HT-29 (cell line): ENCODE measurements at regions not wholly inside any gene's neighbourhood (a gene's known extent, or its start where the extent isn't known, plus 50 kb on each side); places are given as distances from the start of the nearest gene placed in this dataset.

Experiments used
- DNase-seq: peaks from one replicate; pipeline ENCODE4 v3.0.0-alpha.2; 2015; ENCODE audit warnings: low spot score

GRCh38 chr12:77777274-77777673 is 53.4 kb upstream of the NAV3 start:
- DNase-seq = no peak

GRCh38 chr12:77774761-77775160 is 55.9 kb upstream of the NAV3 start:
- DNase-seq = no peak

GRCh38 chr12:77772676-77773298 is 57.9 kb upstream of the NAV3 start:
- no peak for DNase-seq

GRCh38 chr12:77768558-77768957 is 62.1 kb upstream of the NAV3 start:
- DNase-seq = no peak

- DNase-seq = no peak
Observed at GRCh38 chr12:77767756-77768343, 62.8 kb upstream of the NAV3 start.

DNA sequence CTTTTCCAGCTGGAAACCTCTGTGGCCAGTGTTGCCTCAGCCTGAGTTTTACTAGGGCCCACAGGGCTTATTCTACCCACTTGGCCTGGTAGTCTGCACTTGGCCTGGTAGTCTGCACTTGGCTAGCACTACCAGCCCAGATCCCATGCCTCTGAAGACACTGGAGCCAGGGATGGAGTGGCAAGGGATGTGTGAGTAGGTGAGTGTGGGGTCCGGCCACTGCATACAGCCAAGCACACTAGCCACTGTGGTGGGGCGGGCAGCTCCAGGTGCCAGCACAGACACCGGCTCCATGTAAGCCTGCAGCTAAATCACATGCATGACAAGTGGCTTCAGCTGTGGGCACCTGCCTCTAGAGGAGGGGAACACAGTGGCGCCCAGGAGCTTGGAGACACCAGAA is 63.4 kb upstream of the NAV3 start:
- DNase-seq = no peak

DNA sequence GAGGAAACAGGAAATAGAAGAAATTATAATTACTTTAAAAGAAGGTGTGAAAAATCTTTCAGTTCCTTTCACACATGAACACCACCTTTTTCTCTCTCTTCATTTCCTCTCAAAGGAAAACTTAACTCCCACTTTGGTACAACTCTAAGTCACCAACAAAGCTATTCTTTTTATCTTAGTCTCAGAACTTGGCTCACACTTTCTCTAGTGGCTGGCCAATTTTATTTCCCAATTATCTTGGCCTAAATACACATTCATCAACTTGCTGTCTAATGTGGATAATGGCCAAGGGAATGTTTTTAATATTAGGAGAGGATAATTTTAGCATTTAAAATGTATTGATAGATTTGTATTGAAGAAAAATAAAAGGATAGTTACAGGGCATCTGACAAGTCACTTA is 64.5 kb upstream of the NAV3 start:
- no peak for DNase-seq

DNA sequence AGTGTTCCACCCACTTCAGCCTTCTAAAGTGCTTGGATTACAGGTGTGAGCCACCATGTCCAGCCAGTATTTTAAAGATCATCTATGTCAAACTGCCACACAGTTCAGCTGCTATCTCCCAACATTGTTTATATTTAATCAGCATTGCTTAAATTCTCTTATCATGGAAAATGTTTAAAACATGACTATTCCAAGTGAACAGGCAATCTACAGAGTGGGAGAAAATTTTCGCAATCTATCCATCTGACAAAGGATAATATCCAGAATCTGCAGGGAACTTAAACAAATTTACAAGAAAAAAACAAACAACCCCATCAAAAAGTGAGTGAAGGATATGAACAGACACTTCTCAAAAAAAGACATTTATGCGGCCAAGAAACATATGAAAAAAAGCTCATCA is 69.4 kb upstream of the NAV3 start:
- no peak for DNase-seq

DNA sequence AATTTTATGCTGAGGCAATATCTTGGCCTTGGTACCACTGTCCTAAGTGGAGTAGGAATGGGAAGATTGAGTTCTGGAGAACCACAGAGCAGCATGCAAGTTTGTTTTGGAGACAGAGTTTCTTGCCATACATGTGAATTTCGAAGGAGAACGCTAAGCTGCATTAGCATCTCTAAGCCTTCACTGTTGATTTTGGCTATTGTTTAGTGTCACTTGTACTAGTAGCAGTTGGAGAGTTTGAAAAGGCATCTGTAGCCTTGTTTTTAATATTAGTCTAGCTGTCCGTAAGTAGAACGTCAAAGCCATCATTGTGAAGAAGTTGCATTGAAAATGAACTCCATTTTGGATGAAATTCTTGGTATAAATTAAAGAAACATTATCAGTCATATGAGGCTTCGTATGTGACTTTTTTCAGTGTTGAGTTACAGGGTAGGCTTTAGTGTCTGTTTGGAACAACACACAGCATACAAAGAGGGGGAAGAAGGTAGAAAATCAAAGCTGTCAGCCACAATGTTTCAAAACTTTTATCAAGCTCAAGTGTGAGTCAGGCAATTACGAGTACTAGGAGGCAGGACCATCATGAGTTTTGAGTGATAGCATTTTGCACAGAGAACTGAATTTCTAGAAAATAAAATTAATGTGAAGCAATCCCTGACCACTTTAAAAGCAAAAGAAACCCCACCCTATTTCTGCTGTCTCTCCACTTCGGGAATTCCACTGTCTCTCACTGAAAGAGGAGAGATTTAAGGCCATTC is 70.2 kb upstream of the NAV3 start:
- DNase-seq = no peak

DNA sequence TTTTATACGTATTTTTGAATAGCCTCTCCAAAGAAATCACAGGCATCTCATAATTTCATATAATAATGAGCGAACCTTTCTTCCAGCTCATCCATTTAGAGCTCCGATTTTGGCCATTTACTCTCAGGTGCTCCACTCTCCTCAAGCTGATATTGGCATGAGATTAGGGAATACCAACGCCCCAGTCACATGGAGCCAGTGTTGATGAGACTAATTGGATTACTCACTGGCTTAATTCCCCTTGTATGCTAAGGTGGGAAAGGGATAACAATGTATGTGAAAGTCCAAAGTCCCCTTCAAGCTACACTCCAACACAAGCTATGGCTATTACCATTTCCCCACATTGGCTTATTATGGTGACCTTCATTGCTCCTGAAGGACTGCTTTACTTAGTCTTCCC is 76.6 kb upstream of the NAV3 start:
- no peak for DNase-seq

- DNase-seq = peak; percentile 84
Observed at GRCh38 chr12:77751939-77752338, 78.8 kb upstream of the NAV3 start.

DNA sequence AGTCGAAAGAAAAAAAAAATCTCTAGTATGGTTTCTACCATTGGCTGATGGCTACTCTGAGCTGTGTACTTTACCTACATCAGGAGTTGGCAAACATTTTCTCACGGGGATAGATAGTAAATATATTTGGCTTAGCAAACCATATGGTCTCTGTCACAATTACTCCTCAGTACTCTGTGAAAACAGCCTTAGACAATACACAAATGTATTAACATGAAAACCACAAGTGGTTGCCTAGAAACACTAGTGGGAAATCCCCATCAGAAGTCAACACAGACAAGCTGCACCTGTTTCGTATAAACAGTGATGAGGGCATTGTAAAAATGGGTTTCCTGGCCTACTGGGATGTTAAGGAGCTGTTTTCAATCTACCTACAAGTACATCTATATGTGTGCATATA is 84.6 kb upstream of the NAV3 start:
- peak; percentile 76 for DNase-seq

GRCh38 chr12:77745624-77746023 is 85.1 kb upstream of the NAV3 start:
- DNase-seq = no peak

DNA sequence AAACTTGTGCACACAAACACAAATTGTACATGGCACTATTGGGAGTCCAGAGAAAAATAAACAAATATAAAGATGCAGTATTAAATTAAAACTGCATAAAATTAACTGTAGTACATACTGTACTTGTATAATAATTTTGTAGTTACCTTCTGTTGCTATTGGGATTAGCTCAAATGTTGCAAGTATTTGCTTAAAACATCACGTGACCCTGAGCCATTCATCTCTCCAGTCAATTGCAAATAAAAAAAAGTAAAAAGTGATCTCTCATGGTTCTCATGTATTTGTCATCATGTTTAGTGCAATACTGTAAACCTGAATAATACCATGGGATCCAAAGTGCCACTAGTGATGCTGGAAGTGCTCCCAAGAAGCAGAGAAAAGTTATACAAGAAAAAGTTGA is 88.1 kb upstream of the NAV3 start:
- DNase-seq = no peak

- no peak for DNase-seq
Observed at GRCh38 chr12:77741974-77742517, 88.6 kb upstream of the NAV3 start.

DNA sequence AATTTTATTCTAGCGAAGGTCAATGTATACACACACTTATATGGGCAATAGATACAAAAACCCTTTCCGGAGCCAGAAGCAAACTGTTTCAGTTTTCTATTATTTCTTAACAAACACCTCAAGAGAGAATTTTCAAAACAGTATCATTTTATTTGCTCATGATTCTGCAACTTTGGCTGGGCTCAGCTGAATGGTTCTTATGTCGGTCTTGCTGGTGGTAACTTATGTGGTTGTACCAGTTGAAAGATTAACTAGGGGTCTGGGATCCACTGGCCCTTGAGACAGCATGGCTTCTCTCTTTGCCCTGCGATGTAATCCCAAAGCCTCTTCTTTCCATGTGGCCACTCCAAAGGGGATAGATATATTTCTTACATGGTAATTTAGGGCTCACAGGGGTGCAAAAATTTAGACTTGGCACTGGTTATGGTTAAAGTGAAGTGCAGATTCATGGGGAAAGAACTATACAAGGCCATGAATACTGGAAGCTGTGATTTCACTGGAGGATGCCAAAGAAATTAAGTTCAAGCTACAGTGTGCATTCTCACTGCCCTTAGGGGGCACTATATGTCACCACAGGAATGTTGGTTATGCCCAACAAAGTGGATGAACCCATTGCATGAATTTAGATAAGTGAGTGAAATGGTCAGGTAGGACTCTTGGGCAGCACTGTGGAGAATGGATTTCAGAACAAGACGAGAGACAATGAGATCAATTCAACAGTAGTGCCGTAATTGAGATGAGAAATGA is 94.3 kb upstream of the NAV3 start:
- DNase-seq = no peak

- DNase-seq = no peak
Observed at GRCh38 chr12:77734214-77734883, 96.3 kb upstream of the NAV3 start.

DNA sequence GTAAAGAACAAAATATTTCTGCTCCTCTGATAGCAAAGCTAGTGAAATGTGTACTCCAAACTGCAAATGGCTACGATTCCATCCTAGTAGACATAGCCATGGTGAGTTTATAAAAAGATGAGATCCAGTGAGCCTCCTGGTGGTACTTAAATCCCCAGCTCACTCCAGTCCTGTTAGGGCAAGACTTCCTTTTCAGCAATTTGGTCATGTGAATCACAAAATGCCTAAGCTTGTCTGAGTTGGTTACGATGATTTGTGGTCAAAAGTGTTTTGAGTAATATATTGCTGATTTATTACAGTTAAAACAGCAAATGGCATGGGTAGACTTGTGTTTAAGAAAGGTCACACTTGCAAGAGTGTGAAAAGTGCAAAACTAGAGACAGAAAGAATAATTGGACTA is 102.7 kb upstream of the NAV3 start:
- no peak for DNase-seq

DNA sequence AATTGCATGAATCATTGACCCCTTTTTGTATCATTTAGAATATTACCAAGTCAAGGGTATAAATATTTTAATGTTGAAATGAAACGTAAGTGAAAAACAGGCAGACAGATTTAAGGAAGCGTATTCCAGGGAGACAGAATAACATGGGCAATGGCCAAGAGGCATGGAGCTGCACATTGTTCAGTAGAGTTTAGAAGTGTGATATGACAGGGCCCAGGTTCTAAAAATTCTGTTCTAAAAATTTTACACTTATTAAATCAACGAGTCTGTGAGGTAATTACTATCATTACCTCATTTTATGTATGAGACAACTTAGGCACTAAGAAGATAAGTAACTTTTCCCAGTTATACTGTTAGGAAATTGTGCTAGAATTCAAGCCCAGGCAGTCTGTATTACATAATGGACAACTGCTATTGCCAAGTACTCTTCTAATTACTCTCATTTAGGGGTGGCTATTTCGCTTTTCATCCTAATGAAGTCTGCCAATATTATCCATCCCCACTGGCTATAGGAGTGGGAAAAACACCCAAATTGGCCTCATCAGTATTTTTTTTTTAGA is 103.2 kb upstream of the NAV3 start:
- no peak for DNase-seq

- DNase-seq = no peak
Observed at GRCh38 chr12:77725611-77726010, 105.1 kb upstream of the NAV3 start.

DNA sequence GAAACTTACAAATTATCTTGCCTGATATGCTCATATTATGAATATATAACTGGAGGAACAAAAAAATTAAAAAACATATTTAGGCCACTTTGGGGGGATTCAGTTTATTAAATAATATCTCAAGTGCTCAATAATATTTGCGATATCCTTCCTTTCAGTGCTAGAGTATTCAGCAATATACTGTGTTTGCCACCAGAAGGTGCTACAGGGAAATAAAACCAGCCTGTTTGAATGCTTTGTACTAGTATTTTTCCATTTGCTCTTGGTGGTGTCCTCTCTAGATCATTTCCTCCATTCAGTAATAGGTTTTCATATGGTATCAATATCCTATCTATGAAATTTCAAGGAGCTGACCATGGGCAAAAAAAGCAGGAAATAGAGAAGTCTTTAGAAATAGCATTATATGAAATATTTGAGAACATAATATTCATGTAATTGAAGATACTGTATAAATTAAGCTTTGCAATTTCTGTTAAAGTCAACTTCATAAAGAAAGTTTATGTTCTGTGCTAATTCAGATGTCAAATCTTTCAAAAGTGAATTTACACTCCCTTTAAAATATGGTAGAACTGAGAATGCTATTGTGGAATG is 106.2 kb upstream of the NAV3 start:
- peak; percentile 79 for DNase-seq
